ENCODE measurements at regions not wholly inside any gene's neighbourhood (a gene's known extent, or its start where the extent isn't known, plus 50 kb on each side); places are given as distances from the start of the nearest gene placed in this dataset.
"Not testable (repeated sequence)": the region's sequence is repeated elsewhere in the genome, so short reads cannot be mapped to it uniquely, and the experiment has no call there.

- TF ChIP-seq CTCF (IDR thresholded peaks at IDR 0.05; ENCODE audit: insufficient read depth, low read depth, low read length); EZH2 (IDR thresholded peaks at IDR 0.05; ENCODE audit: insufficient read depth, low read length): not testable (repeated sequence)
These were observed 138.8 kb upstream of the ALKAL2 start for GRCh38 chr2:426696-427095.

All from astrocyte (in vitro differentiated cells and primary cell).